ENCODE measurements at regions not wholly inside any gene's neighbourhood (a gene's known extent, or its start where the extent isn't known, plus 50 kb on each side); places are given as distances from the start of the nearest gene placed in this dataset.

DNA sequence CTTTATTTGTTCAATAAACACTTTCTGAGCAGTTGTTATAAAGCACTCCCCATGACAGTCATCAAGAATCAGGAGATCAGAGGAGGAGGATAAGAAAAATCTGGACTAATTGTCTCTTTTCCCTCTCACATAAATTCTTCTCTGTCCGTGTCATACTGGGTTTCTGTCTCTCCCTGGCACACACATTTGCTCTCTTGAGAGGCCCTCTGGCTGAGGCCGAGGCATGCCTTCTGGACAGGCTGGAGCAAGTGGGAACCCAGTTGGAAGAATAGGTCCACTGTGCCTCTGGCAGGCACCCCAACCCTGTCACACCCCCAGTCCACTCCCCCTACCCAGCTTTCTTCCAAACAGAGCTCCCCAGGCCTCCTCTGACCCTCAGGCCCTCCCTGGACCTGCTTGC, 315.8 kb downstream of the UACA start:
- Histone ChIP-seq H3K9me1 (ENCODE audit: insufficient read depth, low read length) (no peaks in the 10 kb centered on the region), H3K79me1 (ENCODE audit: low read depth in 1 of 2, low read length in 2 of 2) (no peaks in the 10 kb centered on the region), H2BK20ac (ENCODE audit: low read depth, low read length) (no peak overlapping the region), H2BK15ac (ENCODE audit: low read depth, low read length) (no peak overlapping the region), H2BK120ac (ENCODE audit: low read depth, low read length) (no peak overlapping the region), H2AK5ac (ENCODE audit: low read depth, low read length) (no peak overlapping the region), H3K14ac (replicated peaks; ENCODE audit: low read depth, low read length) (no peak overlapping the region), H4K20me1 (ENCODE audit: insufficient read depth, low read length) (no peaks in the 10 kb centered on the region; the same call in 1 of the 2 replicates), H4K8ac (ENCODE audit: low read depth in 2 of 2, low read length in 2 of 2) (no peak overlapping the region), H3K23ac (ENCODE audit: low read depth, low read length) (no peak overlapping the region), H2AFZ (replicated peaks; ENCODE audit: low read length, poor library complexity) (no peak overlapping the region), H4K91ac (ENCODE audit: insufficient read depth, low read depth, low read length) (no peak overlapping the region), H3K18ac (ENCODE audit: low read depth, low read length) (no peak overlapping the region), H3K4me2 (ENCODE audit: low read depth, low read length) (no peak overlapping the region), H3K36me3 (ENCODE audit: control insufficient read depth, insufficient read depth, low read length) (no peaks in the 10 kb centered on the region), H3K27ac (ENCODE audit: insufficient read depth, low read length) (no peak overlapping the region), H2AK9ac (replicated peaks; ENCODE audit: low read depth, low read length, poor library complexity) (no peak overlapping the region), H3K9ac (ENCODE audit: low read depth, low read length) (no peak overlapping the region), H4K5ac (ENCODE audit: low read depth, low read length) (no peak overlapping the region), H3K4me3 (ENCODE audit: insufficient read depth, low read depth, low read length) (no peak overlapping the region), H3K4me1 (ENCODE audit: control insufficient read depth, insufficient read depth, low read length) (no peaks in the 10 kb centered on the region), H2BK5ac (ENCODE audit: low read depth, low read length, poor library complexity, severe bottlenecking) (no peak overlapping the region), H3K9me3 (ENCODE audit: control insufficient read depth, insufficient read depth, low read length) (no peaks in the 10 kb centered on the region), H3K56ac (ENCODE audit: extremely low read depth, insufficient read depth, low read length) (no peak overlapping the region), H3K27me3 (ENCODE audit: control insufficient read depth, insufficient read depth, low read length) (peaks cover 67% of the 10 kb centered on the region), H3K4ac (ENCODE audit: low read depth, low read length) (no peak overlapping the region)
- DNase-seq, result no peak
- CTCF ChIA-PET, result no interaction called here
- in situ Hi-C loops (cut with MboI; ENCODE audit: low sequenced_read_pairs), result no loop called here
- dilution Hi-C loops (cut with HindIII; ENCODE audit: low sequenced_read_pairs, unreplicated experiment), result no loop called here
- intact Hi-C loops (cut with micrococcal nuclease), result no loop called here
- no peak for TF ChIP-seq RCOR1 (IDR thresholded peaks at IDR 0.05; ENCODE audit: insufficient replicate concordance, low read length)
- POLR2A ChIA-PET (ENCODE audit: unreplicated experiment), result no interaction called here
- ATAC-seq (ENCODE audit: low read depth), result 0 out of 2 replicates have a peak, but pooled peaks have one; percentile 21
- 100% methylated on average over 1 of the region's 2 CpGs; no CpG with 5 or more reads in 1 of the 2 experiments for WGBS, 2 experiments (ENCODE audit: extremely low coverage in 2 of 2, insufficient read length in 1 of 2)
- no TSS peak for BruUV-seq (replicated peaks)
